Cerebellar nuclear complex (tissue), 1 donor: ENCODE measurements at regions not wholly inside any gene's neighbourhood (a gene's known extent, or its start where the extent isn't known, plus 50 kb on each side); places are given as distances from the start of the nearest gene placed in this dataset.
A peak's percentile ranks its signal among the peaks of the same experiment; 100 is the strongest.

ENCODE experiments used
- DNase-seq, 2 experiments: peaks; one replicate each; lab custom pipeline; 2025; lab: John Stamatoyannopoulos, UW

- DNase-seq: no peak
Measured at GRCh38 chr1:58862728-58863385, 79.0 kb upstream of the JUN start.

DNA sequence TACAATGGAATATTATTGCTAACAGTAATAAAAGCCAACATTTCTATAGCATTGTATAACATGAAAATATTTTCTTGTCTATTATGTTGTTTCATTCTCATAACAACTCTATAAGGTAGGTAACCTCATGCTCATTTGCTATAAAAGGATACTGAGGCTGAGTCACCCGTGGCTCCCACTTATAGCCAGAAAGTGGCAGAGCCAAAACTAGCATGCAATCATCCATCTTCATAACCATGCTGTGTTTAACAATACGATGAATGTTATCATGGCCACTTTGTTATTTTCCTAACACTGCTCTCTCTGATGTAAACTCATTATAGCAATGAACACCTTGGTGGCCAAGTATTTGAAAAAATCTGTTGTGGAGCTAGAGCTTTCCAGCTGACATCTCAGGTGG, 80.8 kb upstream of the JUN start:
- DNase-seq: no peak

DNA sequence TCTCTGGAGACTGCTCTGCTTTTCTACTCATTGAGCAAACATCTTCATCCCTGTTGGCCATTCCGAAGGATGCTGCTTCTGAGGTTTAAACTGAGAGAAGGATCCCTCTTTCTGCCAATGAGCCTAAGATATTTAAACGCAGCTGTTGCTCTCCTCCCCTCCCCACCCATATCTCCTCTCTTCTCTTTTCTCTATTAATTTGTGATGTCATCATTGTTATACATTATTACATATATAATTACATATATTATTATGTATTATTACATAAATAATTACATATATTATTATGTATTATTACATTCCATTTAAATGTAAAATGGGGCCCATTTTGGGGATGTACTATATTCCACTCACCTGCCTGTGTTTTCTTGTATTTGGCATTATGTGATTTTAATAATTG, 82.7 kb upstream of the JUN start:
- no peak for DNase-seq

GRCh38 chr1:58869638-58870297, 85.9 kb upstream of the JUN start:
- no peak for DNase-seq

DNA sequence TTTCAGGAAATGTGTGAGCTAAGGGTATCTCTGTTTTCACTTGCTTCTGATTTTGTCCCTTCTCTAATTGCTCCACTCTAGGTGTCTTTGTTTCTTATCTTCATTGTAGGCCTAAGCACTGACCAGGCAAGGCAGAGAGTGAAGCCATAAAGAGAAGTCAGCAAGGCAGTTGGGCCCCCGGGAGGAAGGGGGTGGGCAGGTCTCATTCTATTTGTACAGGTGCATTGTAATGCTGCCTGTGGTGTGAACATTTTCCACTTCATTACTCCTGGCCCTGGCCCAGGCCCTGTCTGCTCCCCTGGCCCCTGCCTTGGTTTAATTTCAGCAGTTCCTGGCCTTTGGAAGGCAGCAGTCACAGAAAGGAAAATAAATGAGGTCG, 86.4 kb upstream of the JUN start:
- DNase-seq: peak in 1 of 2 experiments; percentile 31

DNA sequence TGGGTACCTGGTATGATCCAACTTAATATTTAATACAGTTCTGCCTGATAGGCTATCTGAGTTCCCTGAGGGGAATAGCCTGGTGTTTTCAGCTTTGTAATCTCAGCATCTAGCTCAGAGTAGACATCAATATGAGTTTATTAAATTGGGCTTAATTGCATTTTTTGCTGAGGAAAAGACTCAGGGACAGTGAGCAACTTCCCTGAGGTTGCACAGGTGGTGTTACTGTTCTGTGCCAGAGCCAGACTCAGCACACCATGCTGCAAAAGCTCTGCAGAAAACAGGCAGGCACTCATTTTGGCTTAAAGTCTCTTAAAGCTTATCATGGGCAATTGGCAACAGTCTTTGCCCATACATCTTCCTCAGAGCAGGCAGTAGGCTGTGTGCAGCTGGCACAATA, 90.5 kb upstream of the JUN start:
- DNase-seq: no peak

DNA sequence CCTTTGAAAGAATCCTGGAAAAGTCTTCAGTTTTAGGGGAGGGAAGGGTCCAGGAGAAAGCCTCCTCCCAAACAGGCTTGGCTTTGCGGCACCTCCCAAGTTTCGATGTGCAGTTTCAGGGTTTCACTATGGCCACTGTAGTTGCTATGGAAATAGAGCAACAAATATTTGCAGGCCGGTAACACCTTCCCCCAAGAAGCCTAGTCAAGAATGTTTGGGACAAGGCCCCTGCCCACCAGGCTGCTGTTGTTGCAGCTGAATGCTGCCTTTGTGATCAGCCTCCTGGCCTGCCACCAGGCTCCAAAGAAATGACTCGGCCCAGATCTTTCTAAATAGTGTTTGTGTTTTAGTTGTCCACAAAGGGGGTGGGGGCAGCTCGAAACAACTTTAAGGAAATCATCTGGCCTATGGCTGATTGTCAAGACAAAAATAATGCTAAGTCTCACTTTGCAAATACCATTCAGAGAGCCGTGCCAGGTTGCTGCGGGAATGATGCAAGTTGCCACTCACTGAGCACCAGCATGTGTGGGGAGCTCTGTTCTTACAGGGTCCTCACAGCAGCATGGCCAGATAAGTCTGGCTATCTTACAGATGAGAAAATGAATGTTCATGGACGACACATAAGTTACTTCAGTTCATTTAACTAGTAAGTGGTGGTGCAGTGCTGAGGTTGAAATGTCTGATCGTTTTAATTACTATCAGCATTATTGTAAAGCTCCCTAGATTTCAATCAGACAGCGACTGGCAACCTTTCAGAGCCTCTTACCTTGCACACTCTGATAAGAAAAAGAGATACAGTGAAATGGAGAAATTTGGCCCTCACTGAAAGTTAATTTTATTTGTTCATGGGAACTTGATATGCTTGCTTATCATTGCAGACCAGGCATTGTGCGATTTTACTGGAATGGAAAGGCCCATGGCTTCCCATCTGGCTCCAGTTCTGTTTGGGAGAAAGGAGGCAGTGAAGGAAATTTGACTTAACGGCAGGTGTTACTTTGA, 91.2 kb upstream of the JUN start:
- DNase-seq: no peak

DNA sequence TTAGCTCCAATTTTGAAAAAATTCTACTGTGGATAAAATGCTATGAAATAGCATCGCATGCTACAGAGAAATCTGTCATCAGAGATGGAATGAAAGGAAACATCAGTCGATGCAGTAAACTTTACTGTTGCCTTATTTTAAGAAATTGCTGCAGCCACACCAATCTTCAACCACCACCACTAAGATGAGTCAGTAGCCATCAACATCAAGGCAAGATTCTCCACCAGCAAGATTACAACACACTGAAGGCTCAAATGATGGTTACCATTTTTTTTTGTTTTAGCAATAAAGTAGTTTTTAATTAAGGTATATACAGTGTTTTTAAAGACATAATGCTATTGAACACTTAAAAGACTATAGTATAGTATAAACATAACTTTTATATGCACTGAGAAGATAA, 95.6 kb upstream of the JUN start:
- no peak for DNase-seq

GRCh38 chr1:58880592-58880991, 96.7 kb upstream of the JUN start:
- no peak for DNase-seq

- DNase-seq: no peak
Measured at GRCh38 chr1:58881471-58881994, 97.7 kb upstream of the JUN start.

- DNase-seq: no peak
Measured at GRCh38 chr1:58882322-58882948, 98.6 kb upstream of the JUN start.

DNA sequence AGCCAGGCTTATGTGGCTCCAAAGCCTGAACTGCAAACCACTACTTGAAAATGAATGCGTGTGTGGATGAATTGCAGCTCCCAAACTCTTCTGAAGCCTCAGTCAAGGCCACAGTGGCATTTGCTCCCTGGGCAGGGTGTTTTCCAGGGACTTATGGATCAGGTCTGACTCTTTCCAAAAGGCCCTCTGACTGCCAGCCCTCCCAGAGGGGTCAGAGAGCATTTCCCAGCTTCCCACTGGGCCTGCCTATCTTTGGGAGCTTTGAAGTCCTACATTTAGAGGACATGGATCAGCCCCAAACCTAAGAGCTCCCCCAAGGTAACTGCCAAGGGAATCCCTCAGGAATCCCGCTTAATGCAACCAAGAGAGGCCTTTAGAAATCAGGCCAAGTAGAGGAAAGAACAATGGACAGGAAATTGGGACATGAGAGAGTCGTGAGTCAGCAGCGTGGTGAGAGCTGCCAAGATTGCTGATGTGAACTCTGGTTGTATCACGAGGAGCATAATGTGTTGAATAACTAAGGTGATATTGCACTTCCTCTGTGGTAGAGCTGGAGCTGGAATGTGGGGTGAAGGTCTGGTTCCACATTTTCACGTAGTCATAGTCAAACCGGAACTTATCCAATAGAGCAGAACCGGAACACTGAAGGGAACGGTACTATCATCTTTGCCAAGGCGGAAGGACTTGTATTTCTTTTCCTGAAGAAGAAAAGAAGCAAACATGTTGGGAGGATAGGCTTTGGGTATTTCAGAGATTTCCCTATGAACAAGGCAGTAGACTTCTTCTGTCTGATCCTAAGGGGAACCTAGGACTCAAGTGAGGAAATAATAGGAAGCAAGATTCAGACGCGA, 99.4 kb upstream of the JUN start:
- DNase-seq: no peak

- no peak for DNase-seq
Measured at GRCh38 chr1:58883888-58884482, 100.1 kb upstream of the JUN start.

DNA sequence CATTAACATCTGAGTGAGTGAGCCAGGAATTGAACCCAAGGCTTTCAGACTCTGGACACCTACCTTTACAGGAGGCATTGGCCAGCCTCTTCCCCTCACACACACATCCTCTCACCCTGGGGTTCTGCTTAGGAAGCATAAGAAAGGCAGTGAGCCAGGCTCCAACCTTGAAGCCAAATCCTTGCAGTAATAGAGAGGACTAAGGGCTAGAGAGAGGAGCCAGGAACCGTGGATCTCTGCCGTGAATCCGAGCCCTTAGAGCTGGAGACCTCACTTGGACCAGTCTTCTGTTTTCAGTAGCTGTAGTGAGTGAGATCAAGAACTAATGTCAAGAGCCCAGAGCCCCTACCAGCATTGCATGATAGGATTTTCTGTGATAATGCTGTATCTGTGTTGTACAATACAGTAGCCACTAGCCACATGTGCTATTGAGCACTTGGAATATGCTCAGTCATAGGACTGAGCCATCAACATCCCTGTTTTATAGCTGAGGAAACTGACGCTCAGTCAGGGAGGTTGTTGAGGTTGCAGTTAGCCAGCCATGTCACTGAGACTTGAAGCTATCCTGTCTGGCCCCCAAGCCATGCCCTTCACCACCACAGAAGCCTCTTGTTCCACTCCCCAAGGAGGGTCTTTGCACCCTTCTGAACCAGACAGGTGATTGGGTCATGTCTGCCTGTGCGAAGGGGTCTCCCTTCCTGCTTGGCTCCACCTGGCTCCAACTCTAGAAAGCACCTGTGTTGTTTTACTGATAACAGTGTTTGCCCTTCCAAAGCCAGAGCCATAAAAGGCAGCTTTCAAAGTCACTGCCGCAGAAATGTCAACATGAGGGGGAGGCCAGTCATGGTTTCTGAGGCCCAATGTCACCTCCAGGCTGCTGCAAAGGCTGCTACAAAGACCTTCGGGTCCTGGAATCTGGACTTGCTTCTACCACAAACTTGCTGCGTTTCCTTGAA, 101.1 kb upstream of the JUN start:
- DNase-seq: no peak

- no peak for DNase-seq
Measured at GRCh38 chr1:58885998-58886397, 102.2 kb upstream of the JUN start.

DNA sequence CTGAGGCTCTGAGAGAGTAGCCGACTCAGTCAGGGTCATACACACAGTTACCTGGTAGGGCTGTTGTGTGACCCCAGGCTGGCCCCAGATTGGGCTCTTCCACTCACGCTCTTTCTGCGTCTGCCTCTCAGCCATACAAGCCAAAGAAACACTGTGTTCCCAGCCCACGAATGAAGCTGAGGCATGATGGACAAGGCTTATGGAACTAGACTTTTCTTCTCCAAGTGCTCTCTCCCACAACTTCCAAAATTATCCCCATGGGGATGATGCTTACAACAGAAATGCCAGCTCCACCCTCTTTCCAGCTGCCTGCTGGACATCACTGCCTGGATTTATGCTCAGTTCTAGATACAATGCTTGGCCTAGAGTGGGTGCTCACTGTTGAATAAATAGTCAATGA, 102.8 kb upstream of the JUN start:
- no peak for DNase-seq

- DNase-seq: no peak
Measured at GRCh38 chr1:58887059-58887458, 103.2 kb upstream of the JUN start.

- no peak for DNase-seq
Measured at GRCh38 chr1:58888833-58889232, 105.0 kb upstream of the JUN start.

DNA sequence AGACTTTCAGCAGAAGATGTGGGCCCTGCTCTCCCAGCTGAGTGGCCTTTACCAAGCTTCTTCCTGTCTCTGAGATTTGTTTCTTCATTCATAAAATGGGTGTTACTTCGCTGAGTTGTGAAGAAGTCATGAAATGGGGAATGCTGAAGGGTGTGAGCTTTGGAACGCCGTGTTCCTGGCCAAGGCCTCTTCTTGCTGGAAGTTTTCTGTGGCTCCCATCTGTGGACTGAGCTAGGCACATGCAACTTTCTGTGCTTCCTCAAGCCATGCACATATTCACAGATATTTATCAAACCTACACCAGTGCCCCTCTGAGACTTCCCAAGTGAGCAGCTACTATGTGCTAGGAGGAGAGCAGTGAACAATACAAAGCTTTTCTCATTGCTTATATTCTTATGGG, 106.3 kb upstream of the JUN start:
- no peak for DNase-seq

GRCh38 chr1:58890609-58891008, 106.8 kb upstream of the JUN start:
- no peak for DNase-seq
